HG03442 (cell line): ENCODE measurements at regions not wholly inside any gene's neighbourhood (a gene's known extent, or its start where the extent isn't known, plus 50 kb on each side); places are given as distances from the start of the nearest gene placed in this dataset.
"Not testable (repeated sequence)": the region's sequence is repeated elsewhere in the genome, so short reads cannot be mapped to it uniquely, and the experiment has no call there.

Source experiments
- ATAC-seq: cut with Tn5 transposase; IDR thresholded peaks from one replicate; pipeline ENCODE4 v1.9.1; 2021; ENCODE audit warnings: mild to moderate bottlenecking, moderate library complexity; ENCODE audit not compliant: unreplicated experiment

DNA sequence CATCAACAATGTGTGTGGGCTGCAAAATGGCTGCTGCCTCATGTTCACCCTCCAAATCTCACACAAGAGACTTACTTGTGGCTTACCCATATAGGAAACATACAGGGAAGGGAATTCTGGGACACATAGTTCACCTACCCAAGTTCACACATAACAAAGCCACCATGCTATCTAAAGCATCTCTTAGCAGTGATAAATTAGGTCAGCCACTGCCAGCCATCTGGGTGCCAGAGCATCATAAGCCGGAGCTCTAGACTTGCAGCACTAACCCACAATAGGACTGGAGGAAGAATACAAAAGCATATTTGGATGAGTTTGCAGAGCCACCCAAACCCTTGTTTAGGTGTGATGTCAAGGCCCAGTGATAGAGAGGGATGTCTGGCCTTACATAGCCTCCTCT lies 321.7 kb downstream of the SEC16B start:
- ATAC-seq = no peak

DNA sequence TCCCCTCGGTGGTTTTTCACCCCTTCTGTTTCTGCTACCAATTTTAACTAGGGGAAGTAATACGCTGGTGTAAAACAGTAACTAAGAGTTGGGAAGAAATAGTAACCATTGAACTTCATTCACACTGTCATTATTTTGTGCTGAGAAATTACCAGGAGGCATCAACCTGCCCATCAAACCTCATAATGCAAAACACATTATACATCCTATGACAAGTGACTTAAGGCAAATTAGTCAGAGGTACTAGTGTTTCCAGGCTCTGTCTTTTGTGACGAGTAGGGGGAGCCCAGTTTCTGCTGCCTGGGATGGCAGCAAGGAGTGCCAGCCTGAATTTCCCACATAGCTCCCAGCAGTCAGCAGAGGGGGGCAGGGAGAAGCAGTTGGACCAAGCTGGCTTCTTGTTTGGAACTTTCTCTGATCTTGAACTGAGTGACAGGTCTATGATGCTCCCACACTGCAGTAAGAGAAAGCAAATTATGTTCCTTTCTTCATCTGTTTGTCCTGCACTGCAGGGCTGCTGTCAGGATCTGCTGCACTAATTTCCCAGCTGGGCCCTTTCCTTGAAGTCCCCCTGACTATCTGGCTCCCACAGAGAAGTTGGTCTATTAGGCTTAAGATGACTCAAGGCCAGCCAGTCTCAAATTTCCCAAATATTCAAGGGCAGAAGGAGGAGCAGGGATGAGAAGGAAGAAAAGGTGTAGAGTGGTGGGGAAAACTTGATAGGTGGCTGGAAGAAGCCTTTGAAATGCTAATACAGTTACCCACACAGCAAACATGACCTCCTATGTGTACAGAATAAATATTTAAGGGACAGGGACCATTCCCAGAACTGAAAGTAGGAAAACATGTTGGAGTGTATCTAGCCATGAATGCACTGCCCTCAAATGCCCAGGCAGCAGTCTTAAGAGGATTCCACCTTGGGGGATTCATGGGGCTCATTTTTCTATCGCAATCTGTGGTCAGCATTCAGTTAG lies 322.8 kb downstream of the SEC16B start:
- no peak for ATAC-seq

DNA sequence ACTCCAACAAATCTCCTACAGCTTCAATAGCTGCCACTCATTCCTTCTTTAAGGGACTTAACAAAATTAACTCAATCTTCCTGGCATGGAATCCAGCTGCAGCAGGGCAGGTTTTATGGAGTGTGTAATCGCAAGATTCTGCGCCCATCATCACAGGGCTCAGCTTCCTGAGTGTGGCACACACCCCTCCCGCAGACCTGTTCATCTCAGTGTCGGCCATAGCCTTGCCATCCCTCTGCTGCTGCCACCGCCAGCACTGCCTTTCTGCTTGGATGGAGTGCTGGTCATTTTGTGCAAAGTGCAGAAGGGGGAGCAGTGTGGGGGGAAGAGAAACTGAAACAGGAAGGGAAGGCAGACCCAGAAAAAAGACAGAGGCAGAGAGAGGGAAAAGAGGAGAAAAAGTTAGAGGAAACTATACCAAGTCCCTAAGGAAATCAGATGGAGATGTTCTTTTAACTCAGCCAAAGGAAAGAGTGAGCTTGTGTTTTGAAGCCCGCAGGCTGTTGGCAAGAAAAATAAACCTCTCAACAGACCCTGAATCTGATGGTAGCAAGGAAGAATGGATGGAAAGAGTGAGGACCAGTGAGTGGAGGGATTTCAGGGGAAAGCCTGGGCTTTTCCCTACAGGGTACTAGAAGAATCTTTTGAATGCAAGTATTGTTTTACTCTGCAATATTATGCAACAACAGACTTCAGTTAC lies 324.2 kb downstream of the SEC16B start:
- no peak for ATAC-seq

DNA sequence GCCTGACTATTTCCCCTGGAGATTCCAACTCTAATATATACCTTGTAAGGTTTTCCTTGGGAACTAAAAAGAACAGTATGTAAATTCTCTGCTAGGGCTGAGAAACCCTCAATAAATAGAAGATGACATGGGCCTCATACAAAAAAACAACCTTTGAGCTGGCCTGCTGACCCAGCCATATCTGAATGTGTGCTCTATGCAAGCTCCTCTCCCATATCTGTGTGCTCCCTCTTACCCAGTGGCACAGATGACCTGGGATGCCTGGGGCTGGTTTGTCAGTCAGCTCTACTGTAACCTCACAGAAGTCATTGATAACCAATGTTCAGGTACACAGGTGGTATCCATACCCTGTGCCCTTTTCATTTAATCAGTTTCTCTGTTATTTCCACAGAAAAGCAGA lies 329.2 kb downstream of the SEC16B start:
- ATAC-seq = no peak

DNA sequence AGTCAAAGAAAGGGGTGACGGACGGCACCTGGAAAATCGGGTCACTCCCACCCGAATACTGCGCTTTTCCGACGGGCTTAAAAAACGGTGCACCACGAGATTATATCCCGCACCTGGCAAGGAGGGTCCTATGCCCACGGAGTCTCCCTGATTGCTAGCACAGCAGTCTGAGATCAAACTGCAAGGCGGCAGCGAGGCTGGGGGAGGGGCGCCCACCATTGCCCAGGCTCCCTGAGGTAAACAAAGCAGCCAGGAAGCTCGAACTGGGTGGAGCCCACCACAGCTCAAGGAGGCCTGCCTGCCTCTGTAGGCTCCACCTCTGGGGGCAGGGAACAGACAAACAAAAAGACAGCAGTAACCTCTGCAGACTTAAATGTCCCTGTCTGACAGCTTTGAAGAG lies 335.7 kb downstream of the SEC16B start:
- not testable (repeated sequence) for ATAC-seq

DNA sequence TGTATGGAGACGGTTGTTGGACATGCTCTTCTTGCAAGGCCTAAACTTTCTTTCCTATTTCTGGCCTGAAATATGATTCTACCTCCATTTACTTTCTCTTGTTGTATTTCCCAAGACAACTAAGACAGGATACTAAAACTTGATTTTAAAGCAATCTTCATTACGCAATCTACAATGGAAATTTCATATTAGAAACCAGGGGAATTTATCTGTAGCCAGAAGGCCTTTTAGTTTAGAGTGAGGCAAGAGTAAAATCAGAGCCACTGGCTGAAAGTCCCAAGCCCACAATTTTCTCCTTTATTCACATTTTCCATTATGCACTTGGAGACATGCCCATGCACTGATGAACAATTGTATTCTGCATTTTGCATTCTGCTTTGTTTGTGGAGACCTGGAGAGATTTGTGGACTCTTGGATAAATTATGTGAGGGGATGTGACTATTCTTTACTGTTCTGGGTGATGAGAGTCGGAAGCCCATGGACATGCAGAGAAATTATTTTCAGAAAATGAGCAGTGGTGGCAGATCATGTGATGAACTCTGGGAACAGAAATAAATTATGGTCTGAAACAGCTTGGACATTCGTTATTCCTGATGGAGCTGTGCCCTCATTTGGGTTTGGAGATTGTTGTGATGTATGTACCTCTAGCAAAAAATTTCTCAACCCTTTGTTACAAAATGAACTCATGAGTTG lies 336.8 kb downstream of the SEC16B start:
- no peak for ATAC-seq

DNA sequence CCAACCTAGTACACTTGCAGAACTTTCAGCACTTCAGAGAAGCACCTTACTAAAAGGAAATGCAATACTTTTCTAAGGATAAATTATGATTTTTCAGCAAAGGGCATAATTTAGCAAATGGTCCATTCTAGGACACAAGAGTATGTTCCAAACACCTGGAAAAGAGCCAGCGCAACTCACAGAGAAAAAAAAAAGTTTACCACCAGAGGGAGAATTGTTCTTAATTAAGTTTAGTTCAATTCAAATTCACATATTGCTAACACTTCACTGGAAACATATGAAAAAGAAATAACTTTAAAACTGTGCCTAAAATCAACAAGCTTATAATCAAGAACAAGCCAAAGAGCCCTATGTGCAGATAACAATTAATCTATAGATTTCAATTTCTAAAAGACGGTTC lies 338.1 kb downstream of the SEC16B start:
- ATAC-seq = no peak

DNA sequence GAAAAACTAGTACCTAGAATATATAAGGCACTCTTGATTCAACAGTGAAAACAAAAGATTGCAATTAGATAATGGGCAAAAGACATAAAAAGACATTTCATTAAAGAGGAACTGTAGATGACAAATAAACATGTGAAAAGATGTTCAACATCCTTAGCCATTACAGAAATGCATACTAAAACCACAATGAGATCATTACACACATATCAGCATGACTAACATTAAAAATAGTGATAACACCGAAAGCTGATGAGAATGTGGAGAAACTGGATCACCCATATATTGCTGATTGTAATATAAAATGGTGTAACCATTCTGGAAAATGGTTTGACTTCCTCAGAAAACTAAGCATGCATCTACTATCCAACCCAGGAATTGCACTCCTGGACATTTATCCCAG lies 340.3 kb downstream of the SEC16B start:
- no peak for ATAC-seq

DNA sequence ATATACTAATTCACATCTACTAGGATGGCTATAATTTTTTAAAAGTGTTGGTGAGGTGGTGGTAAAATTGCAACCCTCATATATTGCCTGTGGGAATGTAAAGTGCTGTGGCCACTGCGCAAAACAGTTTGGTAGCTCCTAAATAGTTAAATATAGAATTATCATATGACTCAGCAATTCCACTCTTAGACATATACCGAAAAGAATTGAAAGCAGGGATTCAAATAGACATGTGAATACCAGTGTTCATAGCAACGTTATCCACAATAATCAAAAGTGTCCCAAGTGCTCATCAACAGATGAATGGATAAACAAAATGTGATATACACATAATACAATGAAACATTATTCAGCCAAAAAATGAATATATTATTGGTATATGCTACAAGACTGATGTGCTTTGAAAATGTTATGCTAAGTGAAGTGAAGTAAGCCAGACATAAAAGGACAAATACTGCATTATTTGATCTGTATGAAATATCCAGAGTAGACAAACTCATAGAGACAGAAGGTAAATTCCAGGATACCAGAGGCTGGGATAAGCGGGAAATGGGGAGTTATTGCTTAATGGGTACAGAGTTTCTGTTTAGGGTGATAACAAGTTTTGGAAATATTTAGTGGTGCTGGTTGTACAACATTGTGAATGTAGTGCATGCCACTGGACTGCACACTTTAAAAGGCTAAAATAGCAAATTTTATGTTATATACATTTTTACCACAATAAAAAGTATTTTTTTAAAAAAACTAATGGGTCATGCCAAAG lies 342.5 kb downstream of the SEC16B start:
- ATAC-seq = no peak

DNA sequence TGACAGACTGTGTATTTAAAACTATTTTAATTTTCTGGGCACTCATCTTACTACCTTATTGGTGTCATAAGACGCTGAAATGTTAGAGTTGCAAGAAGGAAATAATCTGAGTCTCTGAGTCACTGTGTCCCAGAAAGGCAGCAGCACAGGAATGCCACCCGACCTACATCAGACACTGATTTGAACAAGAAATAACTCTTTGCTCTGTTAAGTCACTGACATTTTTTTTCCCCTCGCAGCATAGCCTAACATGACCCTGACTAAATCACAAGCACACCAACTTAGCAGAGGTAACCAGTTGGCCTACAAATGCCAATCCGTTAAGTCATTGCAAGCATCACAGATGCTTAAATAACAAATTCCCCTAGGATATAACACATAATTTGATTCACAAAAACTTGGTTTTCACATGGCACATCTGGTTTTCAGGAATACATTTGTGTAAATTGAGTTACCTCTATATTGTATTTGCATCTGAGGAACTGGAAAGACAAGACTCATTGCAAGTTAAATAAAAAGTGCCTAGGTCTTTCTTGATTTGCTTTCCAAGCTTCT lies 349.1 kb downstream of the SEC16B start:
- no peak for ATAC-seq

DNA sequence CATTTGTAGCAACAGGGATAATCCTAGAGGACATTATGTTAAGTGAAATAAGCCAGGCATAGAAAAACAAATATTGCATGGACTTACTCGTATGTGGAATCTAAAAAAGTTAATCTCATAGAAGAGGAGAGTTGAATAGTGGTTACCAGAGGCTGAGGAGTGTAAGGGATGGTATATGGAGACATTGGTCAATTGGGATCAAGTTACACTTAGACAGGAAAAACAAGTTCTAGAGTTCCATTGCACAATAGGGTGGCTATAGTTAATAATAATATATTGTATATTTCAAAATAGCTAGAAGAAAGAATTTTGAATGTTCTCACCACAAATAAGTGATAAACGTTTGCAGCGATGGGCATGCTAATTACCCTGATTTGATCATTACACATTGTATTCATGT lies 354.6 kb downstream of the SEC16B start:
- ATAC-seq = no peak

DNA sequence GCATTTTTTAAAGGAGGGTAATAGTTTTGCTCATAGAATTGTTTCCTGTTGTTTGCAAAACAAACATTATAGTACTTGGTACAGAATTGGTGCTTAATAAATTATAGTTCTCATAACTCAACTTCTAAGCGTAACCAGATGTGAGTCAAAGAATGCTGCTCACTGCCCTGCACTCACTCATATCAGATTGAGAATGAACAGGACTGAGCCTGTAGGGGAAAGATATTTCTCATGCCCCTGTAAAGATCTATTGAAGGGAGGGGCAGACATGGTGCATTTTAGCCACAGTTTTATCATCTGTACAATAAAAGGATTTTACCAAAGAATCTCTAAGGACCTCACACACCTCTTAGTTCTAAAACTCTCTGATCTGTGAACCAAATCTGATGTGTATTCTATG lies 358.5 kb downstream of the SEC16B start:
- no peak for ATAC-seq

DNA sequence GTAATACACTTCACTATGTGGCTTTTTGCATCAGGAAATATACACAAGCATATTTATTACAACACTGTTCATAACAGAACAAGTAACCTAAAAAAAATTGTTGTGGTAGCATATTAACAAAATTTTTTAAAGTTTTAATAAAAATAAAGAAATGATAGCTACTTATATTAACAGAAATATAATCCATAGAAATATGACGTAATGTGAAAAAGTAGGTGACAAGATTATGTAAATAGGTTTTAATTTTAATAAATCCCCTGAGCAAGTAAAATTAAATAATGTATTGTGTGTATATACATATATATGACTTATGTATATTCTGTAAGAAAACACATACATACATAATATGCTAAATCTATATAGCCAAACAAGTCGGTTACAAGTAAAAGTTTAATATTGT lies 359.9 kb downstream of the SEC16B start:
- no peak for ATAC-seq

DNA sequence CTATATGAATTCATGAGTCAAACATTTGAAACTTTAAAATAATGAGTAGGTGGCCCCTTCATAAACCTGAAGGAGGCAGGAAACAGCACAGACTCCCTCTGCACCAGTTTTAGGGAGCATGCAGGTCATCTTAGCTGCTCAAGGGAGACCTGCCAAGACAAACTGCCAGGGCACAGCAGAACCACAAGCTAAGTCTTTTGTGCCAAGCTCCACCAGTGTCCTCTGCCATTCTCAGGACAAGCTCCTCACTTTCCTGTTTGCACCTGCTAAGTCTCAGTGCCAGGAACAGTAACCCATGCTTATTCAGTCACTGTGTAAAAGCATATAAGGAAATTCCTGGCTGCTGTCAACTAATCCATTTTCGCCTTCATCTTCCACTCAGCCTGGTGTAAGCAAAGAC lies 368.9 kb downstream of the SEC16B start:
- ATAC-seq = no peak

DNA sequence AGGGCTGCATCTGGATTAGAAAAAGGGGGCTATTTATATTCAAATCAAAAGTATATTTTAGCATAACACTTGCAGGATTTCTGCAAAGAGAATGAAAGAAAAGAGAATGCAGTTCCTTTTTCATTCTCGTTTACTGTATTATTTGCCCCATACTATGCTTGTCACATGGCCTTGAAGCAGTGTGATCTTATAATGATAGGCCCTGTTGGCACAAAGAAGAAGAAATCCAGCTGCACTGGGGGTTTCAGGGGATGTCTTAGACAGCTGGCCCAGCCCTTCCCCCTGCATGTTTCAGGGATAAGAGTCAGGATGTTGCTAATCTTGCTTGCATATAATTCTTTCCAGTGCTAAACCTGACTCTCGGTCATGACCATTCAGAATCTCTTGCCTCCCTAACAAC lies 369.5 kb downstream of the SEC16B start:
- no peak for ATAC-seq

DNA sequence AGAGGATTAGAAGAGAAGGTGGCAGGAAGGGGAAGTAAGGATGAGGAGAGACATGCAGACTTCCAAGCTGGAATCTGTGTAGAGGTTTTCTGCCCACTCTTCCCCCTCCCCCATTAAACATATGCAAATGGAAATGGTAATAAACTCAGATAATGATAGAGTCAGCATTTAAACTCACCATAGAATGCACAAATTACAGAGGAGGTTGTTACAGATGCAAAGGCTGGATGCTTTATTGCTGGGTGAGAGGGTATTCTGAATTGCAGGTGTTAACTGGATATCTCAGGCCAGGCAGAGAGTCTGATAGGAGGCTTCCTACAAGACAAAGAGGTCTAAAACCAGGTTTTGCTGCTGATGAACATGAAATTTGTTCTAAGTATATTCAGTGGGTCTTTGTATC lies 372.5 kb downstream of the SEC16B start:
- ATAC-seq = no peak

DNA sequence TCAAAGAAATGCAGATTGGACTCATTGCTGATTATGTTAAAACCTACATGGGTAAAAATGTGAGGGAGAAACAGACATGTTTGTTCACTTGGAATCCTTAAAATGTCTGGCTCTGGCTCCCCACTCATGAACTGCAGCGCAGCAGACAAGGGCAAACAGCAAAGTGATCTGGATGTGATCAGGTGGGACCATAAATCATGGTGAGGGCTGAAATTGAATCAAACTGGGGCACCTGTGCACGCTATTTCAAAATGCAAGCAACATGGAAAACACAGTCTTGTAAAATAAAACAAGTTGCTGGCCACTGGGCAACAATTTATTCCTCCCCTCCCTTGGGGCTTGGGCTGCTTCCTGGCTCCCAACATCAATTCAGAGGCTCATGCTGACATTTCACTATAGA lies 373.4 kb downstream of the SEC16B start:
- ATAC-seq = no peak

DNA sequence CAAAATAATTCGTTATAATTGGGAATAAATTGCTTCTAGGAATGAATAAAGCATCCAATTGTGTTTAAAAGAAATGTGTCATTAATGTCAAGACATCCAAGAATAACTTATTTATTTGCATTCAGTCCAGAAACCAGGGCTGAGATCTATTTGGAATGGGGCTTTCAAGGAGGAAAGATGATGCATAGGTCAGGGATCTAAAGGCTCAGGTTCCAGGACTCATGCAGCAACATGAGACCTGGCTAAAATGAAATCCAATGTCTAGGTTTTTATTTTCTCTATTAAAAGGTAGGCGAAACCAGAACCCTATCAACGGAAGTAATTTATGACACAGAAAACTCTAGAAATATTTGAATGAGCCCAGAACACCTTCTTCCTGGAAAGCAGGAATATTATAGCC lies 376.8 kb downstream of the SEC16B start:
- ATAC-seq = no peak

DNA sequence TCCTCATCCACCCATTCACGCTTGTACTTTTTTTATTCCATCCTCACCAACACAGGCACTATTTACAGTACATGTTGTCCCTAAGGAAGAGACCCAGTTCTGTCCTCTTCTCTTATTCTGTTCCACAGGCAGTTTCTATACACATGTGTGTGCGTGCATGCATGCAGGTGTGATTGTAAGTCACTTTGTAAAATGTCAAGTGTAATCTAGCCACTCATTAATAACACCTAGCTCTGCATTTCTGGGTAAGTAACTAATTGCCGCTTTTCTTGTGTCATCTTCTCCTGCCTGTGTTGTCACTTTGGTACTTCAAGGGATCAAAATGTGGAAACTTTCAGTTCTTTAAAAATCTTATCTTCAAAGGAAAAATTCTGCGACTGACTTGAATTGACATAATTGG lies 377.2 kb downstream of the SEC16B start:
- ATAC-seq = no peak

DNA sequence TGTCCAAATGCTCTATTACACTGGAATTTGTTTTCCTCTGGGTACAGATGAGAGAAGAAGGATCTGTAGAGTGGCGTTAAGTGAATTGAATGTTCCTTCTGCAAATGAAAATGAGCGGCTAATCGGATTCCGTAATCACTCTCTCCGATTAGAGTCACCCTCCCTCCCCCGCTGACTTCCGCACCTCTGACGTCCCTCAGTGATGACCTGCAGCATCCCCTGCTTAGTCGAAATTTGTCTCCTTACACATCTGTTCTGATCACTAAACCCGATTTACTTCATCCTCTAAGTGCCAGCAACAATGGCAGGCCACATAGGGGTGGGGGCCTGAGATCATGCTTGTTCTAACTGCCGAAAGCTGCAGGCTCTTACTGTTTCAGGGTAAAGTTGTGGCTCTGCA lies 378.7 kb downstream of the SEC16B start:
- ATAC-seq = no peak

DNA sequence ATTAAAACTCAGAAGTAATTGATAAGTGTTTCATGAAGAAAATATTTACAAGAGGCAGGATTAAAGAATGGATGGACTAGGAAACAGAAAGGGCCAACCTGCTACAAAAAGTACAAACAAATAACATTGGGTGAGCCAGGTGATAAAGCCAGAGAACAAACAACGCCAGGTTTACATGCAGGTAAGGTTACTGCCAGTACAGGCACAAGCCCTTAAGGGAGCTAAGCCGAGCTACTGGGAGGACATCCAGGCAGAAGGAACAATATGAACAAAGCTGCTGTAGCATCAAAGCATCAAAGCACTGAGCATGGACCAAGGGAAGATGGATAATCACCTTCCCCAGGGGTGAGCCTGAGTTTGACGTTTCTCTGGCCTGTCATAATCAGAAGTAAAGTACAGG lies 380.7 kb downstream of the SEC16B start:
- ATAC-seq = no peak
